Fibroblast of lung (primary cell): ENCODE measurements at regions not wholly inside any gene's neighbourhood (a gene's known extent, or its start where the extent isn't known, plus 50 kb on each side); places are given as distances from the start of the nearest gene placed in this dataset.
A peak's percentile ranks its signal among the peaks of the same experiment; 100 is the strongest.

Source experiments
- DNase-seq, 2 donors: peaks; one replicate each; pipeline versions ENCODE4 v3.0.0 to v3.0.0-alpha.2; 2010; ENCODE audit warnings: low read depth in 2 of 2
- H2AFZ ChIP-seq: 2 replicates; pipeline ENCODE4 v1.5.1; 2012; ENCODE audit warnings: low read length, control low read depth, inconsistent platforms
- H3K27ac ChIP-seq: 2 replicates; pipeline ENCODE4 v1.5.1; 2011; ENCODE audit warnings: low read length, control low read depth; ENCODE audit not compliant: insufficient read depth
- H3K27me3 ChIP-seq: 2 replicates; pipeline ENCODE4 v1.5.1; 2011; ENCODE audit warnings: mild to moderate bottlenecking, low read length; ENCODE audit not compliant: control insufficient read depth, insufficient read depth
- H3K36me3 ChIP-seq: 2 replicates; pipeline ENCODE4 v1.5.1; 2011; ENCODE audit warnings: low read length; ENCODE audit not compliant: control insufficient read depth, insufficient read depth
- H3K4me1 ChIP-seq: 2 replicates; pipeline ENCODE4 v1.5.1; 2011; ENCODE audit warnings: low read length; ENCODE audit not compliant: control insufficient read depth, insufficient read depth; ENCODE audit errors: extremely low read depth
- H3K4me2 ChIP-seq: 2 replicates; pipeline ENCODE4 v1.5.1; 2011; ENCODE audit warnings: low read length, control low read depth; ENCODE audit not compliant: insufficient read depth; ENCODE audit errors: extremely low read depth
- H3K4me3 ChIP-seq, 4 experiments: fragments of 200-600 bp in 1 of 4; sonication (generic) in 1 of 4; replicated peaks in 1 of 4; 2 replicates each; pipeline ENCODE4 v1.5.1; 2011 to 2016; ENCODE audit warnings: low read length in 4 of 4, low read depth in 3 of 4, mild to moderate bottlenecking in 3 of 4, control low read depth in 2 of 4, inconsistent platforms in 1 of 4, mixed read lengths in 1 of 4; ENCODE audit not compliant: insufficient read depth in 1 of 4; ENCODE audit errors: control extremely low read depth in 1 of 4
- H3K79me2 ChIP-seq: 2 replicates; pipeline ENCODE4 v1.5.1; 2012; ENCODE audit warnings: mild to moderate bottlenecking, low read length, inconsistent platforms; ENCODE audit not compliant: control insufficient read depth, insufficient read depth
- H3K9ac ChIP-seq: 2 replicates; pipeline ENCODE4 v1.5.1; 2011; ENCODE audit warnings: mild to moderate bottlenecking, low read length, control low read depth; ENCODE audit not compliant: insufficient read depth
- H3K9me3 ChIP-seq: 2 replicates; pipeline ENCODE4 v1.5.1; 2012; ENCODE audit warnings: low read depth, low read length; ENCODE audit not compliant: control insufficient read depth, insufficient read depth
- H4K20me1 ChIP-seq: 2 replicates; pipeline ENCODE4 v1.5.1; 2011; ENCODE audit warnings: low read length; ENCODE audit not compliant: control insufficient read depth, insufficient read depth; ENCODE audit errors: extremely low read depth
- EZH2 ChIP-seq: IDR thresholded peaks from 2 replicates; pipeline ENCODE4 v1.5.1; 2012; ENCODE audit warnings: low read length, control low read depth, mild to moderate bottlenecking; ENCODE audit errors: missing control alignments
- TF ChIP-seq, protein P1 (sequence below), 2 donors: IDR thresholded peaks in 1 of 2; conservative IDR thresholded peaks in 1 of 2; 1 replicate in 1 of 2; 2 replicates in 1 of 2; pipeline ENCODE4 v1.5.1; 2011 to 2012; ENCODE audit warnings: low read length in 2 of 2, control low read depth in 1 of 2, inconsistent platforms in 1 of 2, low read depth in 1 of 2, mild to moderate bottlenecking in 1 of 2

DNA sequence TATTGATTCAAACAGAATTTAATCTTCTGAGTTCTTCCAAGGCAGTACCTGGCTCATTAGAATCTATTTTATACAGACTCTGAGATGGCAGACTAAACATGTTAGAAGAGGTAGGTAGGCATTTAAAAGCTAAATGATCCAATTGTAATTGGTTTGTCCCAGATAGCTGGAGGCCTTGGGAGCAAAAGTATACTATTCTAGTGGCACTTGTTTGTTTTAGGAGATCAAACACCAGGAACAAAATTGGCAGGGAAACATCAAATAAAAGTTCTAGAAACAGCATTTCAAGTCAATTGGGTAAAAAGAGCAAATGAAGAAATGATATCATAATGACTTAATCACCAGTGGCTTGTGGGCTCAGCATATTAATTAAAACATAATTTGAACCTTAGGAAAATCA is 521.4 kb downstream of the PRR16 start:
- Histone ChIP-seq H4K20me1 (no peaks in the 10 kb centered on the region), H3K36me3 (no peaks in the 10 kb centered on the region), H3K27ac (no peak overlapping the region), H3K4me3 (no peak overlapping the region), H3K4me1 (no peaks in the 10 kb centered on the region), H3K9me3 (no peaks in the 10 kb centered on the region), H3K4me2 (no peak overlapping the region), H2AFZ (no peak overlapping the region), H3K27me3 (no peaks in the 10 kb centered on the region), H3K9ac (no peak overlapping the region), H3K79me2 (no peaks in the 10 kb centered on the region)
- TF ChIP-seq, protein P1, sequence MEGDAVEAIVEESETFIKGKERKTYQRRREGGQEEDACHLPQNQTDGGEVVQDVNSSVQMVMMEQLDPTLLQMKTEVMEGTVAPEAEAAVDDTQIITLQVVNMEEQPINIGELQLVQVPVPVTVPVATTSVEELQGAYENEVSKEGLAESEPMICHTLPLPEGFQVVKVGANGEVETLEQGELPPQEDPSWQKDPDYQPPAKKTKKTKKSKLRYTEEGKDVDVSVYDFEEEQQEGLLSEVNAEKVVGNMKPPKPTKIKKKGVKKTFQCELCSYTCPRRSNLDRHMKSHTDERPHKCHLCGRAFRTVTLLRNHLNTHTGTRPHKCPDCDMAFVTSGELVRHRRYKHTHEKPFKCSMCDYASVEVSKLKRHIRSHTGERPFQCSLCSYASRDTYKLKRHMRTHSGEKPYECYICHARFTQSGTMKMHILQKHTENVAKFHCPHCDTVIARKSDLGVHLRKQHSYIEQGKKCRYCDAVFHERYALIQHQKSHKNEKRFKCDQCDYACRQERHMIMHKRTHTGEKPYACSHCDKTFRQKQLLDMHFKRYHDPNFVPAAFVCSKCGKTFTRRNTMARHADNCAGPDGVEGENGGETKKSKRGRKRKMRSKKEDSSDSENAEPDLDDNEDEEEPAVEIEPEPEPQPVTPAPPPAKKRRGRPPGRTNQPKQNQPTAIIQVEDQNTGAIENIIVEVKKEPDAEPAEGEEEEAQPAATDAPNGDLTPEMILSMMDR (conservative IDR thresholded peaks at IDR 0.05 in 1 of 2, IDR thresholded peaks at IDR 0.05 in 1 of 2; ENCODE audit: low read depth in 1 of 2, low read length in 2 of 2) = no peak
- no peak for TF ChIP-seq EZH2
- DNase-seq = no peak

DNA sequence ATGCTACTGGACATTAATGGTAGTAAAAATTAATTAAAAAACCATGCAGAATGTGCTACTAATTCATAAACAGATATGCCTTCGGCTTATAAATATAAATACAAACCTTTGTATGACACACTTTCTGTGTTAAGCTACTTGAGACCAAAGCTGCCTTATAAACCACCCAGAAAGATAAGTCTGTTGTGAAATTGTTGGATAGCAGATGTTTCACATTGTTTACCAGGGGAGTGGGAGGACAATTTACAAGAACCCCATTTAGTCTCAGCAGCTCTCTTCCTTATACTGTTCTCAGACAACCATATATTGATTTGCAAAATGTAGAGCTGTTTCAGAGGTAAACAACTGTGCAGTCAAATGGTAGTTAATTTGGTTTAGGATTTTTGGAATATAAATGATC is 524.4 kb downstream of the PRR16 start:
- Histone ChIP-seq H3K36me3 (no peaks in the 10 kb centered on the region), H3K4me3 (no peak overlapping the region), H3K9me3 (no peaks in the 10 kb centered on the region), H3K4me2 (no peak overlapping the region), H4K20me1 (no peaks in the 10 kb centered on the region), H3K27ac (no peak overlapping the region), H3K9ac (no peak overlapping the region), H2AFZ (no peak overlapping the region), H3K4me1 (no peaks in the 10 kb centered on the region), H3K79me2 (no peaks in the 10 kb centered on the region), H3K27me3 (no peaks in the 10 kb centered on the region)
- peak in 1 of 2 donors; percentile 20 for DNase-seq
- no peak for TF ChIP-seq EZH2
- TF ChIP-seq, protein P1 (conservative IDR thresholded peaks at IDR 0.05 in 1 of 2, IDR thresholded peaks at IDR 0.05 in 1 of 2; ENCODE audit: low read depth in 1 of 2, low read length in 2 of 2) = no peak

DNA sequence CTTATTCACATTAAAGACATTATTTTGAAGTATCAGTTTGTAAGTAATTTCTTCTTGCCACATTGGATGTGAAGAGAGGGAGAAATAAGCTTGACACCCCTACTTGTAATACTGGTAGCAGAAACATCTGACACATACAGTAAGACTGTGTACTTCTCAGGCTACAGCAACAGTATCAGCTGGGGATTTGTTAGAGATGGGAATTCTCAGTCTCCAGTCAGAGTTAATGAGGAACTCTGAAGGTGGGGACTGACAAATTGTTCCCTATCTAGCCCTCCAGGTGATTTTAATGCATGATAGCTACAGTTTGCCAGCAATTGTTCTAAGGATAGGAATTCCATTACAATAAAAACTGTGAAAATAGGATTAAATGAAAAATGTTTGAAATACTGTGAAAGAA is 524.8 kb downstream of the PRR16 start:
- Histone ChIP-seq H3K27ac (no peak overlapping the region), H3K4me1 (no peaks in the 10 kb centered on the region), H3K9me3 (no peaks in the 10 kb centered on the region), H3K79me2 (no peaks in the 10 kb centered on the region), H3K27me3 (no peaks in the 10 kb centered on the region), H4K20me1 (no peaks in the 10 kb centered on the region), H2AFZ (no peak overlapping the region), H3K4me3 (no peak overlapping the region), H3K4me2 (no peak overlapping the region), H3K9ac (no peak overlapping the region), H3K36me3 (no peaks in the 10 kb centered on the region)
- no peak for TF ChIP-seq EZH2
- TF ChIP-seq, protein P1 (conservative IDR thresholded peaks at IDR 0.05 in 1 of 2, IDR thresholded peaks at IDR 0.05 in 1 of 2; ENCODE audit: low read depth in 1 of 2, low read length in 2 of 2) = no peak
- peak in 1 of 2 donors; percentile 6 for DNase-seq
